C4-2B (cell line): ENCODE measurements at regions not wholly inside any gene's neighbourhood (a gene's known extent, or its start where the extent isn't known, plus 50 kb on each side); places are given as distances from the start of the nearest gene placed in this dataset.
"Not testable (repeated sequence)": the region's sequence is repeated elsewhere in the genome, so short reads cannot be mapped to it uniquely, and the experiment has no call there.

Experiments
- H3K27ac ChIP-seq: fragments of 450-650 bp; 2 replicates; pipeline ENCODE4 v1.5.1; 2017
- CTCF ChIP-seq: fragments of 450-650 bp; conservative IDR thresholded peaks from 2 replicates; pipeline ENCODE4 v1.5.1; 2017; ENCODE audit warnings: mild to moderate bottlenecking
- ZFX ChIP-seq: fragments of 450-650 bp; IDR thresholded peaks from 2 replicates; pipeline ENCODE4 v1.6.1; 2017

GRCh38 chr14:36429692-36430091 is 90.3 kb downstream of the NKX2-1 start:
- TF ChIP-seq ZFX (no peak), CTCF (no peak)
- no peak overlapping the region for H3K27ac ChIP-seq

- no peak for TF ChIP-seq ZFX
- H3K27ac ChIP-seq, result no peak overlapping the region
These were observed 91.7 kb downstream of the NKX2-1 start for GRCh38 chr14:36428350-36428749.

GRCh38 chr14:36426836-36427235 is 93.2 kb downstream of the NKX2-1 start:
- no peak for TF ChIP-seq CTCF
- no peak for TF ChIP-seq ZFX
- H3K27ac ChIP-seq, result no peak overlapping the region

- H3K27ac ChIP-seq, result no peak overlapping the region
- TF ChIP-seq ZFX (no peak), CTCF (no peak)
These were observed 93.9 kb downstream of the NKX2-1 start for GRCh38 chr14:36426113-36426512.

- H3K27ac ChIP-seq, result no peak overlapping the region
- TF ChIP-seq CTCF, result no peak
- no peak for TF ChIP-seq ZFX
These were observed 95.4 kb downstream of the NKX2-1 start for GRCh38 chr14:36424478-36425102.

GRCh38 chr14:36423430-36423829 is 96.6 kb downstream of the NKX2-1 start:
- no peak overlapping the region for H3K27ac ChIP-seq
- TF ChIP-seq CTCF (no peak), ZFX (no peak)

GRCh38 chr14:36420149-36420687 is 99.8 kb upstream of the MBIP start:
- H3K27ac ChIP-seq, result no peak overlapping the region
- no peak for TF ChIP-seq ZFX

GRCh38 chr14:36418937-36419336 is 98.5 kb upstream of the MBIP start:
- no peak for TF ChIP-seq CTCF
- no peak for TF ChIP-seq ZFX
- no peak overlapping the region for H3K27ac ChIP-seq

- H3K27ac ChIP-seq, result not testable (repeated sequence)
These were observed 91.5 kb upstream of the MBIP start for GRCh38 chr14:36411951-36412350.
